GM15510 (cell line): ENCODE measurements at regions not wholly inside any gene's neighbourhood (a gene's known extent, or its start where the extent isn't known, plus 50 kb on each side); places are given as distances from the start of the nearest gene placed in this dataset.

Experiments
- POLR2A ChIP-seq: IDR thresholded peaks from 3 replicates; pipeline ENCODE4 v1.6.1; 2011; ENCODE audit warnings: borderline replicate concordance; ENCODE audit not compliant: insufficient read length; ENCODE audit errors: extremely low read depth

- TF ChIP-seq POLR2A: no peak
Observed at GRCh38 chr7:26060733-26061677, 91.0 kb upstream of the NFE2L3 start.

GRCh38 chr7:26061678-26062603 is 90.1 kb upstream of the NFE2L3 start:
- TF ChIP-seq POLR2A: no peak

DNA sequence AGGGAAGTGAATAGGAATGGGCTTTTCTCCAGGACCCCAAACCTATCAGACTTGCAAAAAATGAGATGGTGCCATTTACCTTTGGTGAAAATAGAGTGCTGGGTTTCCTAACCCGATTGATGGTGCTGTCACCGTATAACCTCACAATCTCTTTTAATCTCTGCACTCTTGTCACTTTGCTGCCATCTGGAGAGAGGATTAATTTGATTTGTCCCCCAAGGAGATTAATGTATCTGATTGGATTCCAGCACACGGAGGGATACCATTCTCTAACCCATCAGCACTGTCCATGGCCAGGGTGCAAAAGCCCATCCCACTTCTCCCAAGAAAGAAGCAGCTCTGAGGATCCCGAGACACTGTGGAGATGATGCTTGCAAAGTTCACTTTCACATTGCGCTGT is 86.3 kb upstream of the NFE2L3 start:
- TF ChIP-seq POLR2A: no peak

DNA sequence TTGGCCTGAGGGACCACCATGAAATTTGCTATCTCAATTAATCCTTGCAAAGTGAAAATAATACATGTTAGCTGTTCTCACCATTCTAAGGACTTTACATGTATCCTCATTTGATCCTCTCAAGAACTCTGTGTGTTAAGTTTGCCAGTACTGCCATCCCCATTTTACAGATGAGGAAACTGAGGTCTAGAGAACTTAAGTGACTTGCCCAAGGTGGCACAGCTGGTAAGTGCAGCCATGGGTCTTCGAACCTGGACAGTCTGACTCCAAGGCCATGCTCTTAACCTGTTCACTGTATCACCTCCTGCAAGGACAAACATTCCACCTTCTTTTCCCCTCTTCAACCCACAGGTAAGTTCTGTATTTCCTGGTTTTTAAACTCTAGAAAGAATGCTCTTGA is 85.3 kb upstream of the NFE2L3 start:
- no peak for TF ChIP-seq POLR2A

GRCh38 chr7:26070290-26070689 is 81.7 kb upstream of the NFE2L3 start:
- TF ChIP-seq POLR2A: no peak

- TF ChIP-seq POLR2A: no peak
Observed at GRCh38 chr7:26071622-26072456, 80.2 kb upstream of the NFE2L3 start.

- no peak for TF ChIP-seq POLR2A
Observed at GRCh38 chr7:26073041-26073440, 79.0 kb upstream of the NFE2L3 start.

DNA sequence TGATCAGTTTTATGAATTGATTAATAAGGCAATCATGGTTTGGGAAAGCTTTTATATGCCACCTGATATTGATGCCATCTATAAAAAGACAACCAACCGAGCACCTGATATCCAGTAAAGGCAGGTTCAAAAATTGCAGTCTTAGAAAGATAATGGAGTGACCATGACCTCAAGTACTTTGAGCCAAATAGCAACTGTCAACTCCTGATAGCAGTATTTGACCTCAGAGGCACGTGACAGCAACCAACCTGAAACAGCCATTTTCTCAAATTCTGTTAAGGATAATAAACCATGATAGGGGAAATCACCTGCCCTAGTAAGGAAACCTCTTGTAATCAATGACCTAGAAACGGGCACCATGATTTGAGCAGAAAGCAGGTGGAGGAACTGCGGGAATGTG is 77.1 kb upstream of the NFE2L3 start:
- TF ChIP-seq POLR2A: no peak

GRCh38 chr7:26076691-26077090 is 75.3 kb upstream of the NFE2L3 start:
- no peak for TF ChIP-seq POLR2A

GRCh38 chr7:26078437-26079336 is 73.3 kb upstream of the NFE2L3 start:
- no peak for TF ChIP-seq POLR2A

- TF ChIP-seq POLR2A: no peak
Observed at GRCh38 chr7:26081638-26082037, 70.4 kb upstream of the NFE2L3 start.

GRCh38 chr7:26083113-26083512 is 68.9 kb upstream of the NFE2L3 start:
- no peak for TF ChIP-seq POLR2A

- TF ChIP-seq POLR2A: no peak
Observed at GRCh38 chr7:26084418-26084817, 67.6 kb upstream of the NFE2L3 start.
